HAP-1 (cell line): ENCODE measurements at regions not wholly inside any gene's neighbourhood (a gene's known extent, or its start where the extent isn't known, plus 50 kb on each side); places are given as distances from the start of the nearest gene placed in this dataset.

ENCODE experiments used
- DNase-seq, 2 experiments: peaks; one replicate each; pipeline ENCODE4 v3.0.0-alpha.2; 2016 to 2020; ENCODE audit warnings: low spot score in 2 of 2
- H3K27me3 ChIP-seq: fragments of 250-450 bp; sonication (Bioruptor Pico); 2 replicates; pipeline ENCODE4 v1.5.1; 2020; ENCODE audit warnings: low read depth, mild to moderate bottlenecking, moderate library complexity
- H3K36me3 ChIP-seq: fragments of 250-450 bp; sonication (Bioruptor Pico); replicated peaks from 2 replicates; pipeline ENCODE4 v1.5.1; 2020; ENCODE audit warnings: mild to moderate bottlenecking
- H3K4me1 ChIP-seq: fragments of 250-450 bp; sonication (Bioruptor Pico); 2 replicates; pipeline ENCODE4 v1.5.1; 2020; ENCODE audit warnings: mild to moderate bottlenecking
- H3K4me3 ChIP-seq: fragments of 250-450 bp; sonication (Bioruptor Pico); 2 replicates; pipeline ENCODE4 v1.5.1; 2020; ENCODE audit warnings: mild to moderate bottlenecking, moderate library complexity
- H3K9me3 ChIP-seq: fragments of 250-450 bp; sonication (Bioruptor Pico); 2 replicates; pipeline ENCODE4 v1.5.1; 2020; ENCODE audit warnings: mild to moderate bottlenecking, moderate library complexity
- in situ Hi-C: fragments of 300-500 bp; cut with MboI; formaldehyde crosslinking; loops from 3 replicates; pipeline ENCODE4 v1.14.3; 2020; ENCODE audit warnings: low sequenced_read_pairs, inconsistent platforms, mixed read lengths

DNA sequence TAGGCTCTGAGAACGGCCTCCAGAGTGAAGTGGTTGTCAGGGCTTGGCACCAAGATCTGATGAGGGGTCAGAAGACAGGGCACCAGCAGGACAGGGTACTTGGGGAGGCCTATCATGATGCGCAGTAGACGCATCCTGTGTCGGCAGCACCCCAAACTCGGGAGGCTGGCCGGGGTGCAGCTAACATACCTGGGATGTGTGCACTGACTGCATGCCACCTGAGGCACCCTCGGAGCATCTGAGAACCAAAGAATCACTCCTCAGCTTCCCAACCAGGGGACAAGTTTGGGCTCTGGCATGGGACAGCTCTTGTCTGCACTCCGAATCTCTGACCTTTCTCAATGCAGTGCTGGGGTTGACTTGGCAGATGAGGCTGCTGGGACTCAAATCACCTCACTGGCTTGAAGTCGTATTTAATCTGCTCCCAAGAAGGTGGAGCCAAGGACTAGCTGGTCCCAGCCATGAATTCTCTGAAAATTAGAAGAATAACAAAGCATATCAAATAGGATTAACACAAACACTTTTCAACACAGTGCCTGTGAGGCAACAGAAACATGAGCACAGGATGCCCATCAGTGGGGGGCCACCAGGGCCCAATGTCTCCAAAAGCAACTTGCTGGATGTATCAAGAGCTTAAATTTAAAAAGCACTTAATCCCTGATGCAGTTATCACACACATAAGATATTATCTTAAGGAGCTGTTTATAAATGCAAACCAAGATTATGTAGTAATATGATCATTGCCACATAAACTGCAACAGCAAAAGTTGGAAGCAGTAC, 348.8 kb downstream of the PREX1 start:
- Histone ChIP-seq H3K27me3 (peaks cover 7% of the 10 kb centered on the region), H3K4me3 (no peak overlapping the region), H3K4me1 (peaks cover 4% of the 10 kb centered on the region; the same call in 1 of the 2 replicates), H3K9me3 (no peaks in the 10 kb centered on the region), H3K36me3 (no peaks in the 10 kb centered on the region)
- no peak for DNase-seq
- in situ Hi-C loops = no loop called here

DNA sequence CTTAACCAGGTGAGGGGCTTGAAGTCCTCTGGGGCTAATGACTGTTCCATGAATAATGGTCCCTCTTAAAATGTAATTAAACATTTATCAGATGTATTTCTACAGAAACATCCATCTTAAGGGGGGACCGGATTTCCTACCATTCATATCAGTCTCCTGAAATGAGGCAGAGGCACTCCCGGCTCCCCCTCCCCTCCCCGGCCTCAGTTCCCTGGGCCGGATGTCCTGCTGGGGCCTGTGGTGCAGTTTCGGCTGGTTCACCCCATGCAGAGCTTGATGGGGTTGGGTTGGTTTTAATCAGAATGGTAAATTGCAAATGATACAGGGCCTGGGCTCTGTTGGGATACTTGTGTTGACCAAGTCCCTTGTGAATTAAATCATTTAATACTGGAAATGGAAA, 349.4 kb downstream of the PREX1 start:
- no peaks in the 10 kb centered on the region for H3K36me3 ChIP-seq
- in situ Hi-C loops = no loop called here
- H3K9me3 ChIP-seq = no peaks in the 10 kb centered on the region
- no peak for DNase-seq
- H3K27me3 ChIP-seq = peaks cover 7% of the 10 kb centered on the region
- no peak overlapping the region for H3K4me3 ChIP-seq
- peaks cover 4% of the 10 kb centered on the region; the same call in 1 of the 2 replicates for H3K4me1 ChIP-seq

DNA sequence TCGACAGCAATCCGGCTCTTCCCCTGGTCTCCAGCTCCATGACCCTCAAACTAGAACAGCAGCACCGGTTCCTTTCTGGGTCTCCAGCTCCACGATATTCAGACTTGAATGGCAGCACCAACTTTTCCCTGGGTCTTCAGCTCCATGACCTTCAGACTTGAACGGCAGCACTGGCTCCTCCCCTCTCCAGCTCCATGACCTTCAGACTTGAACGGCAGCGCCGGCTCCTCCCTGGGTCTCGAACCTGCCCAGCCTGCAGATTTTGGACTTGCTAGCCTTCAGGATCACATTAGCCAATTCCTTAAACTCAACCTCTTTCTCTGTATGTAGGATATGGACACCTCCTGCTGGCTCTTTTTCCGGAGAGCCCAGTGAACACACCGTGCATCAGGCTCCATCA, 350.9 kb downstream of the PREX1 start:
- in situ Hi-C loops = no loop called here
- no peak for DNase-seq
- Histone ChIP-seq H3K9me3 (no peaks in the 10 kb centered on the region), H3K27me3 (peaks cover 7% of the 10 kb centered on the region), H3K36me3 (no peaks in the 10 kb centered on the region), H3K4me1 (peaks cover 4% of the 10 kb centered on the region; the same call in 1 of the 2 replicates), H3K4me3 (no peak overlapping the region)

DNA sequence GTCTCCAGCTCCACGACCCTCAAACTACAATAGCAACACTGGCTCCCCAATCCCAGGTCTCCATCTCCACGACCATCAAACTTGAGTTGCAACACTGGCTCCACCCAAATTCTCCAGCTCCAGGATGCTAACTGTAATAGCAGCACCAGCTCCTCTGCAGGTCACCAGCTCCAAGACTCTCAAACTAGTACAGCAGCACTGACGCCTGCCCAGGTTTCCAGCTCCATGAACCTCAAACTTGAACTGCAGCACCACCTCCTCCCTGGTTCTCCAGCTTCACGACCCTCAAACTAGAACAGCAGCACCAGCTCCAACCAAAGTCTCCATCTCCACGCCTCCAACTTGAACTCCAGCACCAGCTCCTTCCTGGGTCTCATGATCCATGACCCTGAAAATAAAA, 353.8 kb downstream of the PREX1 start:
- no peaks in the 10 kb centered on the region for H3K9me3 ChIP-seq
- no peaks in the 10 kb centered on the region for H3K4me1 ChIP-seq
- no peaks in the 10 kb centered on the region for H3K36me3 ChIP-seq
- in situ Hi-C loops = no loop called here
- no peak overlapping the region for H3K4me3 ChIP-seq
- H3K27me3 ChIP-seq = no peaks in the 10 kb centered on the region
- no peak for DNase-seq

DNA sequence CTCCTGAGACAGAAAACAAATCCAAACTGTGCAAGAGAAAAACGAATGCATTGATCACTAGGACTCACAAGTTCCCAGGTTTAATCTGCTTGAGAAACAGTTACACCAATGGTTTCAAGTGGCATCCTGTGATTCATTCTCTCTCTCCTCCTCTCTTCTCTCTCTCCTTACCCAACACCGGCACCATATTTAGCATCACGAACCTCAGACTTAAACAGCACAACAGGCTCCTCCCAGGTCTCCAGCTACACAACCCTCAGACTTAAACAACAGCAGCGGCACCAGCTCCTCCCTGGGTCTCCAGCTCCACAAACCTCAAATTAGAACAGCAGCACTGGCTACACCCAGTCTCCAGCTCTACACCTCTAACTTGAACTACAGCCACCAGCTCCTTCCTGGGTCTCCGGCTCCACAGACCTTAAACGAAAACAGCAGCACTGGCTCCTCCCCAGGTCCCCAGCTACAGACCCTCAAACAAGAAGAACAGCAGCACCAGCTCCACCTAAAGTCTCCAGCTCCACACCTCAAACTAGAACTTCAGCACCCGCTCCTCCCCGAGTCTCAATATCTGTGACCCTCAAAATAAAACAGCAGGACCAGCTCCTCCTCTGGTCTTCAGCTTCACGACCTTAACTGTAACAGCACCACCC, 355.9 kb downstream of the PREX1 start:
- Histone ChIP-seq H3K4me1 (no peaks in the 10 kb centered on the region), H3K9me3 (no peaks in the 10 kb centered on the region), H3K4me3 (no peak overlapping the region), H3K27me3 (no peaks in the 10 kb centered on the region), H3K36me3 (no peaks in the 10 kb centered on the region)
- in situ Hi-C loops = no loop called here
- DNase-seq = no peak

DNA sequence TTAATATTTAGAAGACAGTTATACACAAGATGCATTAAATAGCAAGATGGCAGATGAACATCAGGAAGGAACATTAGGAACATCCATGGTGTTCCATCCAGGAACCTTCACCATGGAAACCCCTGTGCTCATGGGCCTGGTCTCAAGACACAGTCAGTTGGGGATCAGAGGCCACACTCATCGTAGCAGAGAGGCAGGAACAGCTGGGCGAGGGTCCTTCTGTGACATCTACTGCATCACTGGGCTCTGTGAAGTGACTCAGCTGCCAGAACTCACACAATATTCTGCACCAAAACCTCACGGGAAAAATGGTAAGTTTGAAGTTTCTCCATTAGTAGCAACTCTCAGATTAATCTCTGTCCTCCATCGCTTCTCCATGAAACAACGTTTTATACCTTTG, 356.6 kb downstream of the PREX1 start:
- no peaks in the 10 kb centered on the region for H3K36me3 ChIP-seq
- no peaks in the 10 kb centered on the region for H3K4me1 ChIP-seq
- no peaks in the 10 kb centered on the region for H3K27me3 ChIP-seq
- in situ Hi-C loops = no loop called here
- no peak for DNase-seq
- H3K4me3 ChIP-seq = no peak overlapping the region
- H3K9me3 ChIP-seq = no peaks in the 10 kb centered on the region

DNA sequence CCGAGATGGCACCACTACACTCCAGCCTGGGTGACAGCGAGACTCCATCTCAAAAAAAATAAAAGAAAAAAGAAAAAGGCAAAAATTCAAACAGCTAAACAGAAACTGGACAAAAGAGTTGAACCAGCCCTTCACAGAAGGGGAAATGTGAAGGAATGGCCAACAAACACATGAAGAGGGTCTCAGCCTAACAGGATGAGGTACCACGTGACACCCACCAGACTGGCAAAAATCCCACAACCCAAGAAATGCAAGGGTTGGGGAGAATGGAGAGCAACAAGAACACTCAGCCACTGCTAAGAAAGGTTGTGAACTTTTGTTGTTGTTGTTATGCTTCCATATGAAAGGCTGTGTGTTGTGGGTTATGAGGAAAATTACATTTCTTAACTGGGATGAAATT, 357.7 kb downstream of the PREX1 start:
- no peak for DNase-seq
- H3K9me3 ChIP-seq = no peaks in the 10 kb centered on the region
- H3K4me1 ChIP-seq = no peaks in the 10 kb centered on the region
- no peaks in the 10 kb centered on the region for H3K27me3 ChIP-seq
- H3K36me3 ChIP-seq = no peaks in the 10 kb centered on the region
- in situ Hi-C loops = no loop called here
- no peak overlapping the region for H3K4me3 ChIP-seq

DNA sequence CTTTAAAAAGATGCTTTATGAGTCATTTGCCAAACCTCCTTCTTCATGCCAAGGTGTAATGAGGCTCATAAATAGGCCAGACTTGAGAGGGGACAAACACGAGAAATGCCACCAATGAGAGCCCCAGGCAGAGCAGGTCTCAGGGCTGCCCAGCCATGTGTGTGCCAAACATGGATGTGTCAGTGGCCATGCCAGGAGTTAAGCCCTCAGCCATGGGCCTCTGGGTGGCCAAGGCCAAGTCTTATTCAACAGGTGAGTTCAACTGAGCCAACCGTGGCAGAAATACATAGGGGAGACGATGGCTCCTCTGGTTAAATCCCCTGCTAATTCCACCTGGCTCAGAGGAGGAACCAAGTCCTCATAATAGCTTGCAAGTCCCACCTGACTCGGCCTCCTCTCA, 358.8 kb downstream of the PREX1 start:
- Histone ChIP-seq H3K27me3 (no peaks in the 10 kb centered on the region), H3K4me1 (no peaks in the 10 kb centered on the region), H3K36me3 (no peaks in the 10 kb centered on the region), H3K9me3 (no peaks in the 10 kb centered on the region), H3K4me3 (no peak overlapping the region)
- in situ Hi-C loops = no loop called here
- no peak for DNase-seq

DNA sequence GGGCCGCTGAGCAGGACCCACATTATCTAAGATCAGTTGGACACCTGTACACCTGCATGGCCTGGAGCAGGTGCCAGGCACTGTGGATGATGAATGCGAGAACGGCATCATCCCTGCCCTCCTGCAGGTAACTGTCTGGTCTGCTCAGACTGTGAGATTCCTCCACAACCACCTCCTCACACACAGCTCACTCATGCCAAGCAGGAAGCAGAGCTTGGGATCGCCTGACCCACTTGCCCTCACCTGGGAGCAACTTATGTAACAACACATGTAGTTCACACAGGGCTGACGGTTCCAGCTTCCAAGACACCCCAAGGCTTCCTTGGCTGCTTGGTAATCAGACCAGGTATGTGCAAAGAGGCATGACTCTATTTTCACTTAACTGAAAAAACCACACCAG, 359.2 kb downstream of the PREX1 start:
- no peak overlapping the region for H3K4me3 ChIP-seq
- no peaks in the 10 kb centered on the region for H3K27me3 ChIP-seq
- H3K4me1 ChIP-seq = no peaks in the 10 kb centered on the region
- no peak for DNase-seq
- H3K36me3 ChIP-seq = no peaks in the 10 kb centered on the region
- in situ Hi-C loops = no loop called here
- H3K9me3 ChIP-seq = no peaks in the 10 kb centered on the region

DNA sequence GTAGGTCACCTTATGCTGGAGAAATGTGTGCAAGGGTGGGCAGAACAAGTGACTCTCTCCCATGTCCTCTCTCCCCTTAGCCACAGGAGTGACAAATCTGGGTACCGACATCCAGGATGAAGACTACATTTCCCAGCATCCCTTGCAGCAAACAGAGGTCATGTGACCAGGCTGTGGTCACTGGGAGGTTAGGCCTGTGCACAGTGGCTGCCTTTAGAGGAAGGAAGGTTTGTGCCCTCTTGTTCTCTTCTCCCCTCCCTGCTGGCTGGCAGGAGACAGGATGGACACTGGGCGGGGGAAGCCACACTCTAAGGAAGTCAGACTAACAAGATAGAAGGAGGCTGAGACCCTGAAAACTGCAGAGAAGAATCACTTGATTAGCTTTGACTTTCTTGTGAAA, 360.2 kb downstream of the PREX1 start:
- no peak overlapping the region for H3K4me3 ChIP-seq
- H3K27me3 ChIP-seq = no peaks in the 10 kb centered on the region
- peak in 1 of 2 experiments; percentile 19 for DNase-seq
- in situ Hi-C loops = no loop called here
- no peaks in the 10 kb centered on the region for H3K9me3 ChIP-seq
- no peaks in the 10 kb centered on the region for H3K36me3 ChIP-seq
- H3K4me1 ChIP-seq = no peaks in the 10 kb centered on the region

DNA sequence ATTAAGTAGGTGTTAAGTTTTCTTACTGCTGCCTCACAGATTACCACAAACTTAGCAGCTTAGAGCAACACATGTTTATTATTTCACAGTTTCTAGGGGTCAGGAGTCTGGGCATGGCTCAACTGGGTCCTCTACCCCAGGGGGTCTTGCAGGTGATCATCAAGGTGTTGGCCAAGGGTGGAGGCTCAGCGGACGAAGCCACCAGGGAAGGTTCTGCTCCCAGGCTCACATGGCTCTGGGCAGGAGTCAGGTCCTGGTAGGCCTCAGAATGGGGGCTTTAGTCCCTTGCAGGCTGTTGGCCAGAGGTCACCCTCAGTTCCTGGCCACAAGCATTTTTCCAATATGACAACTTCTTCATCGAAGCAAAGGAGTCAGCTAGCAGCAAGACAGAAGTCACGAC, 362.5 kb downstream of the PREX1 start:
- H3K9me3 ChIP-seq = no peaks in the 10 kb centered on the region
- DNase-seq = no peak
- H3K4me3 ChIP-seq = no peak overlapping the region
- H3K27me3 ChIP-seq = no peaks in the 10 kb centered on the region
- no peaks in the 10 kb centered on the region for H3K36me3 ChIP-seq
- H3K4me1 ChIP-seq = no peaks in the 10 kb centered on the region
- in situ Hi-C loops = no loop called here

DNA sequence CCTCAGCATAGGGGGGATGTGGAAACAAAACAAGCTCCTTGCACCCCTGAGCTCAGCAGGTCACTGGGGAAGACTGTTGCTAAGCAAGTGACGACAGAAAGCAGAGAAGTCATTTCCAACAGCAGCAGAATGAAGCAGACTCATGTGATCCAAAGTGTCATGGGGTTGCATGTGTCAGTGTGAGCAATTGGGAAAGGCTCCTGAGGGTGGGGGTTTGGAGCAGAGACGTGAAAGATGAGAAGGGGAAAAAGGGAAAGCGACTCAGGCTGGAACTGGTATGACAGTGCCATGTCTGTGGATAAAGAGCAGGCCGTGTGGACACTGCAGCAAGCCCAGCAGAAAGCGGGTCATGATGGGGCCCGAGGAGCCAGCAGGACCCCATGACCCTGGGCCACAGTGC, 363.9 kb downstream of the PREX1 start:
- Histone ChIP-seq H3K4me1 (no peaks in the 10 kb centered on the region), H3K27me3 (no peaks in the 10 kb centered on the region), H3K9me3 (no peaks in the 10 kb centered on the region), H3K36me3 (no peaks in the 10 kb centered on the region), H3K4me3 (no peak overlapping the region)
- no peak for DNase-seq
- in situ Hi-C loops = no loop called here

DNA sequence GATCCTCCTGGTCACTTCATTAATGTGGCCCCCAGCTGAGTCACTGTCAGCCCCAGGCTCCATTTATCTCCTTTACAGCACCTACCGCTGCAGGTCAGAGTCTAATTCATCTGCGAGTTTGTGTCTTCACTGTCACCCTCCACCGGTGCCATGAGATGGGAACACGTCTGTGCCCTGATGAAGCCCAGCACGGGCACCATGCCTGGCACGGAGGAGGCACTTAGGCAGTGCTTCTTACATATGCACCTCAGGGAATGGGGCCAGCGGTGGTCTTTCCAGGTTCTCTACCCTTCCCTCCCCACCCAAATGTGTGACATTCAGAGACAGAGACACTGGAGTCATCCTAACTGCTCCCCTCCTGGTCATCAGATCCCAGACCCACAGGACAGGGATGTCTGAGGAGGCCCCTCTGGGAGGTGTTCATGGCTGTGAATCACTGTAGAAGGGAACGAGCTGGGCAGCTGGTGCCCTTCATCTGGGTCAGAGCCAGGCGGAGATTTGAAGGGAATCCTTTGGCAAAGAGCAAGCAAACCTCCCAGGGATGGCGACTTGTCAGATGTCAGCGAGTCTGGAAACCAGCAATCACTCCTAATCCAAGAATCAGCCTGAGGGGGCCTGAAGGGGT, 364.6 kb downstream of the PREX1 start:
- no peaks in the 10 kb centered on the region for H3K36me3 ChIP-seq
- no peaks in the 10 kb centered on the region for H3K9me3 ChIP-seq
- no peaks in the 10 kb centered on the region for H3K27me3 ChIP-seq
- no peaks in the 10 kb centered on the region for H3K4me1 ChIP-seq
- no peak for DNase-seq
- H3K4me3 ChIP-seq = no peak overlapping the region
- in situ Hi-C loops = no loop called here

DNA sequence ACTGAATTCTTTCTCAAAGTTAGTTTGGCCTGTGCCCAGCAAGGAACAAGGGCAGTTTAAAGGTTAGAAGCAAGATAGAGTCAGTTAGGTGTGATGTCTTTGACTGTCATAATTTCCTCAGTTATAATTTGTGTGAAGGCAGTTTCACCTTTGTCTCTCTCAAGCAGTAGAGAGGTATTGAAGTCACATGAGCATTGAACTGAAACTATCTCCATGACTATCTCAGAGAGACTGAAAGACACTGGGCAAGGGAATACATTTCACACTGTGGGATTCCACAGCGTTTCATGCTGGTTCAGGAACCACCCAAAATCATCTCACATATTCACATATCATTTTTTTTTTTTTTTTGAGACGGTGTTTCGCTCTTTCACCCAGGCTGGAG, 366.1 kb downstream of the PREX1 start:
- H3K4me1 ChIP-seq = no peaks in the 10 kb centered on the region
- H3K4me3 ChIP-seq = no peak overlapping the region
- H3K36me3 ChIP-seq = no peaks in the 10 kb centered on the region
- in situ Hi-C loops = no loop called here
- DNase-seq = no peak
- no peaks in the 10 kb centered on the region for H3K27me3 ChIP-seq
- no peaks in the 10 kb centered on the region for H3K9me3 ChIP-seq
